Subcutaneous abdominal adipose tissue (tissue), 5 donors: ENCODE measurements at regions not wholly inside any gene's neighbourhood (a gene's known extent, or its start where the extent isn't known, plus 50 kb on each side); places are given as distances from the start of the nearest gene placed in this dataset.
"Not testable (repeated sequence)": the region's sequence is repeated elsewhere in the genome, so short reads cannot be mapped to it uniquely, and the experiment has no call there.

Experiments used
- H3K27ac ChIP-seq: one replicate; pipeline ENCODE4 v1.7.0; 2013; ENCODE audit warnings: low read depth, mild to moderate bottlenecking, inconsistent platforms, low read length, moderate library complexity
- H3K27me3 ChIP-seq, 5 donors: one replicate each; pipeline ENCODE4 v1.7.0; 2013; ENCODE audit warnings: low read length in 5 of 5, inconsistent platforms in 1 of 5; ENCODE audit not compliant: control insufficient read depth in 5 of 5, insufficient read depth in 4 of 5
- H3K36me3 ChIP-seq, 5 donors: one replicate each; pipeline ENCODE4 v1.7.0; 2013; ENCODE audit warnings: low read length in 5 of 5; ENCODE audit not compliant: control insufficient read depth in 5 of 5, insufficient read depth in 5 of 5
- H3K4me1 ChIP-seq, 5 donors: one replicate each; pipeline ENCODE4 v1.7.0; 2013; ENCODE audit warnings: low read length in 5 of 5, mild to moderate bottlenecking in 3 of 5, moderate library complexity in 1 of 5; ENCODE audit not compliant: control insufficient read depth in 5 of 5, insufficient read depth in 5 of 5
- H3K4me3 ChIP-seq, 5 donors: one replicate each; pipeline ENCODE4 v1.7.0; 2013; ENCODE audit warnings: low read length in 5 of 5, low read depth in 1 of 5
- H3K9ac ChIP-seq, 5 donors: one replicate each; pipeline ENCODE4 v1.7.0; 2013; ENCODE audit warnings: low read length in 5 of 5, mild to moderate bottlenecking in 4 of 5, moderate library complexity in 3 of 5
- H3K9me3 ChIP-seq, 5 donors: one replicate each; pipeline ENCODE4 v1.7.0; 2013; ENCODE audit warnings: low read length in 5 of 5; ENCODE audit not compliant: control insufficient read depth in 5 of 5
- donor health status: healthy.
- donor health status: healthy.
- donor health status: healthy.
- donor health status: healthy.
- donor health status: healthy.

DNA sequence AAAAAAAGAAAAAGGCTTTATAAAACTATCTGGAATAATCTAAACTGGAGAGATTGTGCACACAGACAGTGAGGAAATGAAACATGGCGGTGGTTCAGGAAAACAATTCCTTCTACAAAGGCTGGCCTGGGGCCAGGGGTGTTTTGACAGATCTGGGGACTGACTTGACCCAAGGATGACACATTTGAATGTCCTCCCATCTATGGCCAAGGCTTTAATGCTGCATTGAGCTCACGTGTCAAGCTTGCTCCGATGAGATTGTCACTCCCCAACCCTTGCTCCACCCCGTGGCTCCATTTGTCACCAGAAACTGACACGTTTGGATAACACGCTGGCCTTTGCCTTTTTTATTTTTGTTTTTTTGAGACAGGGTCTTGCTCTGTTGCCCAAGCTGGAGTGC lies 156.1 kb downstream of the ZFP64 start:
- H3K4me3 ChIP-seq, result no peak overlapping the region
- H3K27ac ChIP-seq, result no peak overlapping the region
- H3K4me1 ChIP-seq, result peaks cover 0 to 9% (median 8%) of the 10 kb centered on the region in 5 donors

DNA sequence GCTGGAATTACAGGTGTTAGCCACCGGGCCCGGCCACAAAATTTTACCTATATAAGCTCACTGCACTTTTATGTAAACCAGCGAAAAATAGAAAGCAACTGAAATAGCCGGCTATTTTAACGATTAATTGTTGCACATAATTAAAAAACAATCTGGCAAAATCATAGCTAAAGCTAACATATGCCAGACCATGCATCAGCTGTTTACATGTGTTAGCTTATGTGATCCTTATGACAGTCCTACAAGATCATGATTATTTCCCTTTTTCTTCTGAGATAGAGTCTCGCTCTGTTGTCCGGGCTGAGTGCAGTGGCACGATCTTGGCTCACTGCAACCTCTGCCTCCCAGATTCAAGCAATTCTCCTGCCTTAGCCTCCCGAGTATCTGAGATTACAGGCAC lies 157.0 kb downstream of the ZFP64 start:
- Histone ChIP-seq H3K9me3 (no peaks in the 10 kb centered on the region), H3K27me3 (no peaks in the 10 kb centered on the region), H3K27ac (no peak overlapping the region), H3K4me3 (no peak overlapping the region), H3K4me1 (peaks cover 0 to 9% (median 8%) of the 10 kb centered on the region in 5 donors), H3K36me3 (no peaks in the 10 kb centered on the region), H3K9ac (no peak overlapping the region)

More for the DNA sequence above, 156.1 kb downstream of the ZFP64 start:
- Histone ChIP-seq H3K27me3 (no peaks in the 10 kb centered on the region), H3K9ac (no peak overlapping the region), H3K9me3 (no peaks in the 10 kb centered on the region), H3K36me3 (no peaks in the 10 kb centered on the region)

DNA sequence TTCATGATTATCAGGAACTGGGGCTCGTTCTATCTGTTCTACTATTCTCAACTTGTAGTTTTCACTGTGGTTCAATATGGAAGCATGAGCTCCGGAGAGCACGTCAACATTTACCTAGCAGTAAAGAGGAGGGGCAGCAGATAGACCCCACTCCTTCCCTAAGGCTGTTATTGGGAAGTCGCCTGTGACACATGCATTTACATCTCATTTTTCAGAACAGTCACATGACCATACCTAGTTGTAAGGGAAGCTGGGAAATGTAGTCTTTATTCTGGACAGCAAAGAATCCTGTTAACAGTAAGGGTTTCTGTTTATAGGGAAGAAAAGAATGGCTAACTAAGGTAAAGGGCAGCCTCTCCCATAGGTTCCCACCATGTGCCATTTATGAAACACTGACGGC lies 158.3 kb downstream of the ZFP64 start:
- Histone ChIP-seq H3K27me3 (no peaks in the 10 kb centered on the region), H3K4me1 (peaks cover 0 to 9% (median 8%) of the 10 kb centered on the region in 5 donors), H3K4me3 (no peak overlapping the region), H3K9me3 (no peaks in the 10 kb centered on the region), H3K9ac (no peak overlapping the region), H3K36me3 (no peaks in the 10 kb centered on the region), H3K27ac (no peak overlapping the region)

DNA sequence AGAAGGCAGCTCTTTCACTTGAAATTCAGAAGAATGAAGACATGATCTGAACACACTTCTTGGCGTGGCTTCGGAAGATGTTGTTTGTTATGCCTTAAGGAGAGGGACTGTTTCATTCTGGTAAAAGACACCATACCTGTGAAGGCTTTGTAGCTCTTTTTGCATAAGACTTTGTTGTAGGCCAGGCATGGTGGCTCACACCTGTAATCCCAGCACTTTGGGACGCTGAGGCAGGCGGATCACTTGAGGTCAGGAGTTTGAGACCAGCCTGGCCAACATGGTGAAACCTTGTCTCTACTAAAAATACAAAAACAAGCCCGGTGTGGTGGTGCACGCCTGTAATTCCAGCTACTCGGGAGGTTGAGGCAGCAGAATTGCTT lies 159.3 kb downstream of the ZFP64 start:
- H3K27ac ChIP-seq, H3K4me3 ChIP-seq, H3K9me3 ChIP-seq, H3K36me3 ChIP-seq, H3K4me1 ChIP-seq, H3K9ac ChIP-seq, H3K27me3 ChIP-seq: not testable (repeated sequence)

DNA sequence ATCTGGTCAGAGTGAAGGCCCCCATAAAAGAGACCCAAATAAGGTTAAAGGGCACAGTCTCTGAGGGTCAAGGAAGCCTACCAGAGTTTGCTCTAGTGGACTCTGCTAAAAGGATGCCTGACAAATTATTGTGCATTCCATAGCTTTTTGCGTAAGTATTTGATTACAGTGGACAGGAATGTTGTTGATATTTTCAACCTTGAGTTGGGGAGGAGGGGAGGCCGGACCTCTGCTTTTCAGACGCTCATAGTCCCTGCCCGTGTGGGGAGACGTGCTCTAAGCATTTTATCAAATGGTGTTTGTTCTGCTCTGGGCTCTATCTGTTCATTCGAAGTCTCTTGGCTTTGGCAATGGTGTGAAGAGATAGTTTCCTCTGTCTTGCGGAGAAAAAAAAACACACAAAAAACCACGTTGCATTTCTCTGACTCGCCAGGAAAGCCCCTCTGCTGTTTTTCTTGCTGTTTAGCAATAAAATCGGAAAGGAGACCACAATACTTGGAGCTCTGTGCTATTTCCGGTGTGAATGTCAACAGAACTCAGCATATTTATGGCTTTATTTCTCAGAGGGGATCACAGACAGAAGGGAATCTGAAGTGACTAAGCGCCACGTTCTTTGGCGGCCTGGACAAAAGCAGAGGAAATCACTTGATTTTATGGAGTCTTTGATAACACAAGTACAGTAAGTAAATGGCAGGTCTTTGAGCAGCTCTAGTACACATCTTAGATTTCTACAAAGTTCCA lies 159.8 kb downstream of the ZFP64 start:
- Histone ChIP-seq H3K9me3 (no peaks in the 10 kb centered on the region), H3K27me3 (no peaks in the 10 kb centered on the region), H3K27ac (no peak overlapping the region), H3K4me1 (peaks cover 0 to 9% (median 8%) of the 10 kb centered on the region in 5 donors), H3K36me3 (no peaks in the 10 kb centered on the region), H3K4me3 (peak overlapping the region in 1 of 5 donors; percentile 29), H3K9ac (no peak overlapping the region)

DNA sequence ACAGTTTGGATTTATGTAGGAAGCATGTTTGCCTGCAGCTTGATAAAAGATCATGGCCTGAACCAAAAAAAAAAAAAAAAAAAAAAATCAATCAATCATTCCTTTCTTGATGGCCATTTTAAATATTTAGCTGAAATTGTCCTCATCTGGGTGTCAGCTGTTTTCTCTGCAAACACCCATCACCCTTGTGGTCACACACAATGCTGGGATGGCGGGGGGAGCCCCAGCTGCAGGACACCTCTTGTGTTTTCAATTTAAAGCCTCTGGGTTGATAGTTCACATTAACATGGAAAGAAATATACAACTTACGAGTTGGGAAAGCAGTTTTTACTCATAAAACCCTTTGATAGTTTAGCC lies 160.4 kb downstream of the ZFP64 start:
- no peaks in the 10 kb centered on the region for H3K9me3 ChIP-seq
- no peak overlapping the region for H3K9ac ChIP-seq
- H3K27me3 ChIP-seq, result no peaks in the 10 kb centered on the region
- H3K4me1 ChIP-seq, result peaks cover 0 to 9% (median 8%) of the 10 kb centered on the region in 5 donors
- no peak overlapping the region for H3K27ac ChIP-seq
- no peak overlapping the region for H3K4me3 ChIP-seq
- H3K36me3 ChIP-seq, result no peaks in the 10 kb centered on the region

DNA sequence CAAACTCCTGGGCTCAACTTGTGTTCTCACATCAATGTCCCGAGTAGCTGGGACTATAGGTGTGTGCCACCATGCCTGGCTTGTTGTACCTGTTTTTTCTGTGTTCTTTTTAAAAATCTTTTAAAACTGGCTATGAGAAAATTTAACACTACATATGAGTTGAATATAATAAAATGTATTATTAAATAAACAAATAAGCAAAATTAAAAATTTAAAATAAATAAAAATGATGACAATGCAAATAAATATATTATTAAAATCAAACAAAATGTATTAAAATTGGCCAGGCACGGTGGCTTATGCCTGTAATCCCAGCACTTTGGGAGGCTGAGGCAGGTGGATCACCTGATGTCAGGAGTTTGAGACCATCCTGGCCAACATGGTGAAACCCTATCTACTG lies 162.4 kb downstream of the ZFP64 start:
- not testable (repeated sequence) for H3K9ac ChIP-seq, H3K4me3 ChIP-seq, H3K9me3 ChIP-seq, H3K27ac ChIP-seq, H3K4me1 ChIP-seq, H3K27me3 ChIP-seq, H3K36me3 ChIP-seq

DNA sequence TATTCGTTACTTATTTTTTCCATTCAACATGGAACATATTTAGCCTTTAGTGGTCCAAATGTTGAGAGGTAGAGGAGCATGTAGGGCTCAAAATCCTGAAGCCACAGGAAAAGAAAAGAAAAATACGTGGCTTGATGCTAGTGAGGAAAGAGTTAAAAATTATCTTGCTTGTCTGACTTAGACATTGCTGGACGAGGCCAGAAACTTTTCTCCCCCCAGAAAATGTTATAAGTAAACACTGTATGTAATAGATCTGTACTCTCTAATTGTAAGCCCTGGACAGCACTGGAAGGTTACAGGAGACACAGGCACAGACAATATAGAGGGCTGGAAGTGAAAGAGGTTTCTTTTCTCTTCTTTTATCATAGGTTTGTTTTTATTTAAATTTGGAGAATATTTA lies 165.6 kb downstream of the ZFP64 start:
- Histone ChIP-seq H3K4me3 (no peak overlapping the region), H3K9ac (no peak overlapping the region), H3K9me3 (no peaks in the 10 kb centered on the region), H3K27me3 (no peaks in the 10 kb centered on the region), H3K36me3 (no peaks in the 10 kb centered on the region), H3K4me1 (no peaks in the 10 kb centered on the region), H3K27ac (no peak overlapping the region)

DNA sequence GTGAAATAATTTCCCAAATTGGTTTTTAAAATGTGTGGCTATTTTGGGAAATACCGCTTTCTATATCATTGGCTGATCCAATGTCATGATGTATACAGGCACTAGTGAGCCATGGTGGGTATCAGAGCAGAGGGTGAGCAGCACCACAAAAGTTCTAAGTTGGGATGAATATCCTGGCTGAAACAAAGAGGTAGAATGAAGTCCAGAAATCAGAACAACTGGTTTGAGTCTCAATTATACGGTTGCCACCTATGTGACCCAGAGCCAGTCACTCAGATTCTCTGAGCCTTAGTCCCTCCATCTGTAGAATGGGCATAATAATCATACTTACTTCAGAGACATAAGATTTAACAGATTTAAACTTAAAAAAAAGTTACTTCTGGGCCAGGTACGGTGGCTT lies 172.3 kb downstream of the ZFP64 start:
- Histone ChIP-seq H3K27ac (no peak overlapping the region), H3K36me3 (no peaks in the 10 kb centered on the region), H3K9ac (no peak overlapping the region), H3K9me3 (no peaks in the 10 kb centered on the region), H3K4me1 (no peaks in the 10 kb centered on the region), H3K4me3 (no peak overlapping the region), H3K27me3 (no peaks in the 10 kb centered on the region)

DNA sequence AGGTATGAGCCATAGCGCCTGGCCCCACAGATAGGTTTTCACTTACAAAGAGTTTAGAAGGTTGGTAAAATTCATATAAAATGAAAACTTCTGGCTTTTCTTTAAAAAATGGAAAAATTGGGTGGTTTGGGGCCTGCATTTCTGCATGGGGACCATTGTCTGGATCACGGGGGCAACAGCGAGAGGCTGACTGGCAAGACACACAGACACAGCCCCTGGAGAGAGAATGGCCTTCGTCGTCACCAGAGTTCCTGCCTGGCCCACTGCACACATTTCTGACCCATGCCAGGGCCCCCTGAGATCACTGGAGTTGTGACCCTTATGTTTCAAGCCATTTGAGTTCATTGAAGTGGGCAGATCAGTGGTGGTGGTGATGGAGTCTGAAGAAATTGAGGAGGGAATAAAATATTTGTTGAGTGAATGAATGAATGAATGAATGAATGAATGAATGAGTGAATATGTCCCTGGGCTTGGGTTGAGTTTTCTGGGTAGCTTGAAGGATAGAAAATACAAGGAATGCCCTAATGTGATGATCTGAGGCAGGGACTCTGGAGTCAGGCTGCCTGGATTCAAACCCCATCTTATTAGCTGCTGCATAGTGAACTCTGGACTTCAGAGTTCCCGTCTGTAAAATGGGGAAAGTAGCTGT lies 173.8 kb downstream of the ZFP64 start:
- H3K27me3 ChIP-seq, result no peaks in the 10 kb centered on the region
- H3K4me1 ChIP-seq, result no peaks in the 10 kb centered on the region
- no peak overlapping the region for H3K9ac ChIP-seq

More for the DNA sequence above, 173.8 kb downstream of the ZFP64 start:
- no peak overlapping the region for H3K27ac ChIP-seq
- no peak overlapping the region for H3K4me3 ChIP-seq
- no peaks in the 10 kb centered on the region for H3K36me3 ChIP-seq
- no peaks in the 10 kb centered on the region for H3K9me3 ChIP-seq
